ENCODE measurements at regions not wholly inside any gene's neighbourhood (a gene's known extent, or its start where the extent isn't known, plus 50 kb on each side); places are given as distances from the start of the nearest gene placed in this dataset.

DNA sequence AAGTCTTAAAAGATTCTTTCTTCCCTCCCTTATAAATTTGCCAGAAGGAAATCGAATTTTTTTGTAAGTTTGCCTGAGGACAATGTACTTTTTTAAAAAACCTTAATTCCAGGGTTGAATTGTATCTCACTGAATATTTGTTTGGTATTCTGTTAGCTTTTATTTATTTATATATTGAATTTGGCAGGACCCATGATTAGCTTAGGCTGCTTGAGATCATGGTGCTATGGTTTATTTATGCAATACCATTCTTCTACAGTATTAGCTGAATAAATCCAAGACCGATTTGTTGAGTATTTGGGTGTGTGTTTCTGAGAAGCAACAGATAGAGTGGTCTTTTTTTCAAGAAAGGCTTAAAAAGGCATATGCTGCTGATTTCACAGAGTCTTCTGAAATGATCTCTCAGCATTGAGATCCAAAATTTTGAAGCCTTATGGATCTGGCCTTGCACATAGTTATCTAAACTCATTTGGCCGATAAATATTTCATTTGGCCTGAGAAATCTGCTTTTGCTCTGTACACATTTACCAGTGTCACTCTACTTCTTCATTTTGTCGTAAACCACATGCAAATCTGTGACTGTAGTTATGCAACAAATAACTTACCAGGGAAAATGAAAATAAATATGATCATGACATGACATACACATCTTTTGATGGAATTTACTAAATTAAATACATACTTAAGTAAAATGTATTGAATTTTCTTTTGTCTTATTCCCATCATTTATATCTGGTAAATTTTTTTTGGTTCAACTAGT, 265.8 kb upstream of the FLRT2 start:
- TF ChIP-seq EZH2 (IDR thresholded peaks at IDR 0.05; ENCODE audit: insufficient read depth, poor library complexity, severe bottlenecking) (no peak), EZH2phosphoT487 (IDR thresholded peaks at IDR 0.05; ENCODE audit: insufficient read depth, low read depth) (no peak)
